ENCODE measurements at regions not wholly inside any gene's neighbourhood (a gene's known extent, or its start where the extent isn't known, plus 50 kb on each side); places are given as distances from the start of the nearest gene placed in this dataset.

DNA sequence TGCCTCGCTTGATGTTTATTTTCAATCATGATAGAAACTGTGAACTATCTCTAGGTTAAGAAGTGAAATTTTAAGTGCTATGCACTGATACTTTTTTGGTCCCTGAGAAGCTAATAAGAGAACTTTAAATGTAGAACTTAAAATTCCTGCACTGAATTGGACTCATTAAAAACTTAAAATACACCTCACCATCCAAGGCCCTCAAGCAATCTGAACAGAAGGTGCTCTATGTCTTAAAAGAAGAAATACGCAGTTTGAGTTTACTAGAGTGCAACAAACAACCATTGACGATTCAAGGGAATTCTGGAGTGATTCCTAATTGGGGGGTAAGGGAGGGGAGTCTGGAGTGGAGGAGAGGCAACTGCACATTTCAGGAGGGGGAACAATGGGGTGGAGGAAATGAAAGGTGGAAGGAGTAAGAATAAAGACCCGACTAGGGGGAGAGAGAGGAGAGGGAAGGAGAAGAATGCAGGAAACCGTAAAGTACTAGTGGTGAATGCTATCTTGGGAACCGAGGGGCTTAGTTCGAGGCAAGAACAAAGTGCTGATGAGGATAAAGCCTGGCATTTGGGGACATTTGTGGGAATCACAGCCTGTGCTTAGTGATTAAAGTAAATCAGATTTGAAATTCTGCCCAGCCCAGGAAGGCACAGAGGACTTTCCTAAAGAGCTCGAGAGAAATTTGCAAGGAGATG lies 389.7 kb downstream of the AACS start:
- TF ChIP-seq, protein P1, sequence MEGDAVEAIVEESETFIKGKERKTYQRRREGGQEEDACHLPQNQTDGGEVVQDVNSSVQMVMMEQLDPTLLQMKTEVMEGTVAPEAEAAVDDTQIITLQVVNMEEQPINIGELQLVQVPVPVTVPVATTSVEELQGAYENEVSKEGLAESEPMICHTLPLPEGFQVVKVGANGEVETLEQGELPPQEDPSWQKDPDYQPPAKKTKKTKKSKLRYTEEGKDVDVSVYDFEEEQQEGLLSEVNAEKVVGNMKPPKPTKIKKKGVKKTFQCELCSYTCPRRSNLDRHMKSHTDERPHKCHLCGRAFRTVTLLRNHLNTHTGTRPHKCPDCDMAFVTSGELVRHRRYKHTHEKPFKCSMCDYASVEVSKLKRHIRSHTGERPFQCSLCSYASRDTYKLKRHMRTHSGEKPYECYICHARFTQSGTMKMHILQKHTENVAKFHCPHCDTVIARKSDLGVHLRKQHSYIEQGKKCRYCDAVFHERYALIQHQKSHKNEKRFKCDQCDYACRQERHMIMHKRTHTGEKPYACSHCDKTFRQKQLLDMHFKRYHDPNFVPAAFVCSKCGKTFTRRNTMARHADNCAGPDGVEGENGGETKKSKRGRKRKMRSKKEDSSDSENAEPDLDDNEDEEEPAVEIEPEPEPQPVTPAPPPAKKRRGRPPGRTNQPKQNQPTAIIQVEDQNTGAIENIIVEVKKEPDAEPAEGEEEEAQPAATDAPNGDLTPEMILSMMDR (IDR thresholded peaks at IDR 0.05) = no peak
- no peak for TF ChIP-seq POLR2A (IDR thresholded peaks at IDR 0.05)
